ENCODE measurements at regions not wholly inside any gene's neighbourhood (a gene's known extent, or its start where the extent isn't known, plus 50 kb on each side); places are given as distances from the start of the nearest gene placed in this dataset.

- TF ChIP-seq CTCF (IDR thresholded peaks at IDR 0.05) (no peak), POLR2A (IDR thresholded peaks at IDR 0.05) (no peak)
Measured at GRCh38 chr3:39558775-39559306, 91.4 kb downstream of the MOBP start.
